Kidney (tissue), 13 donors: ENCODE measurements at regions not wholly inside any gene's neighbourhood (a gene's known extent, or its start where the extent isn't known, plus 50 kb on each side); places are given as distances from the start of the nearest gene placed in this dataset.
A peak's percentile ranks its signal among the peaks of the same experiment; 100 is the strongest.

Experiments used
- DNase-seq, 5 donors: peaks; one replicate each; pipeline ENCODE4 v3.0.0-alpha.2; 2013 to 2020
- FAIRE-seq: peaks from 2 replicates; lab custom pipeline; 2012; peaks lifted over from hg19 to GRCh38; lab: Jason Lieb, UNC
- H3K27ac ChIP-seq, 2 donors: one replicate each; pipeline ENCODE4 v1.7.0; 2013; ENCODE audit warnings: low read depth in 2 of 2, low read length in 2 of 2, inconsistent platforms in 1 of 2
- H3K27me3 ChIP-seq: one replicate; pipeline ENCODE4 v1.7.1; 2013; ENCODE audit warnings: low read length, inconsistent platforms; ENCODE audit not compliant: control insufficient read depth, insufficient read depth
- H3K36me3 ChIP-seq, 3 donors: one replicate each; pipeline versions ENCODE4 v1.7.0 to v1.7.1; 2013; ENCODE audit warnings: low read length in 3 of 3, control low read depth in 1 of 3, inconsistent platforms in 1 of 3; ENCODE audit not compliant: insufficient read depth in 3 of 3, control insufficient read depth in 2 of 3
- H3K4me1 ChIP-seq, 3 donors: one replicate each; pipeline versions ENCODE4 v1.7.0 to v1.7.1; 2013; ENCODE audit warnings: low read length in 3 of 3, inconsistent platforms in 1 of 3, low read depth in 1 of 3; ENCODE audit not compliant: control insufficient read depth in 2 of 3, insufficient read depth in 2 of 3
- H3K4me3 ChIP-seq, 3 donors: one replicate each; pipeline versions ENCODE4 v1.7.0 to v1.8.1; 2013; ENCODE audit warnings: low read length in 3 of 3, control low read depth in 1 of 3, inconsistent platforms in 1 of 3
- H3K9ac ChIP-seq, 3 donors: one replicate each; pipeline versions ENCODE4 v1.7.0 to v1.7.1; 2013; ENCODE audit warnings: low read length in 3 of 3, control low read depth in 1 of 3, inconsistent platforms in 1 of 3
- H3K9me3 ChIP-seq, 3 donors: one replicate each; pipeline versions ENCODE4 v1.7.0 to v1.7.1; 2013; ENCODE audit warnings: low read length in 3 of 3, control low read depth in 1 of 3, inconsistent platforms in 1 of 3; ENCODE audit not compliant: control insufficient read depth in 2 of 3, insufficient read depth in 1 of 3
- intact Hi-C: fragments of 100-400 bp; cut with DNase I; formaldehyde crosslinking; loops from one replicate; pipeline ENCODE4 v1.11.1; 2022
- TF ChIP-seq, protein P1 (sequence below): IDR thresholded peaks from 3 replicates; pipeline ENCODE4 v1.5.1; 2012; ENCODE audit warnings: mild to moderate bottlenecking, moderate library complexity, borderline replicate concordance; ENCODE audit not compliant: insufficient read depth; ENCODE audit errors: extremely low read depth
- donor health status: control.
- donor health status: control.
- donor health status: control.
- donor health status: control.
- donor health status: control.
- donor health status: DM: yes; HTN: yes; CAD: no.
- donor health status: Normal renal cell carcinoma (clear cell type).

DNA sequence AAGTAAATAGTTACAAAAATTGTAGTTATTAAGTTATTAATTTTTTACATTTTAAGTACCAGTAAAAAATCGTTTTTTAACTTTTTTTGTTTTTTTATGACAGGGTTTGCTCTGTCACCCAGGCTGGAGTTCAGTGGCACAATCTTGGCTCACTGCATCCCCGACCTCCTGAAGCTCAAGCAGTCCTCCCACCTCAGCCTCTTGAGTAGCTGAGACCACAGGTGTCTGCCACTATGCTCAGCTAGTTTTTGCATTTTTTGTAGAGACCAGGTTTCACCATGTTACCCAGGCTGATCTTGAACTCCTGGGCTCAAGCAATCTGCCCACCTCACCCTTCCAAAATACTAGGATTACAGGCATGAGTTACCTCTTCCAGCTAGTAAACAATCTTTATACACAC lies 477.9 kb upstream of the MIR17HG start:
- FAIRE-seq (no peak), DNase-seq (no peak)
- intact Hi-C loops = no loop called here
- Histone ChIP-seq H3K27ac (no peak overlapping the region), H3K9ac (no peak overlapping the region), H3K36me3 (no peaks in the 10 kb centered on the region), H3K4me3 (no peak overlapping the region), H3K4me1 (no peaks in the 10 kb centered on the region), H3K9me3 (no peaks in the 10 kb centered on the region), H3K27me3 (no peaks in the 10 kb centered on the region)
- TF ChIP-seq, protein P1, sequence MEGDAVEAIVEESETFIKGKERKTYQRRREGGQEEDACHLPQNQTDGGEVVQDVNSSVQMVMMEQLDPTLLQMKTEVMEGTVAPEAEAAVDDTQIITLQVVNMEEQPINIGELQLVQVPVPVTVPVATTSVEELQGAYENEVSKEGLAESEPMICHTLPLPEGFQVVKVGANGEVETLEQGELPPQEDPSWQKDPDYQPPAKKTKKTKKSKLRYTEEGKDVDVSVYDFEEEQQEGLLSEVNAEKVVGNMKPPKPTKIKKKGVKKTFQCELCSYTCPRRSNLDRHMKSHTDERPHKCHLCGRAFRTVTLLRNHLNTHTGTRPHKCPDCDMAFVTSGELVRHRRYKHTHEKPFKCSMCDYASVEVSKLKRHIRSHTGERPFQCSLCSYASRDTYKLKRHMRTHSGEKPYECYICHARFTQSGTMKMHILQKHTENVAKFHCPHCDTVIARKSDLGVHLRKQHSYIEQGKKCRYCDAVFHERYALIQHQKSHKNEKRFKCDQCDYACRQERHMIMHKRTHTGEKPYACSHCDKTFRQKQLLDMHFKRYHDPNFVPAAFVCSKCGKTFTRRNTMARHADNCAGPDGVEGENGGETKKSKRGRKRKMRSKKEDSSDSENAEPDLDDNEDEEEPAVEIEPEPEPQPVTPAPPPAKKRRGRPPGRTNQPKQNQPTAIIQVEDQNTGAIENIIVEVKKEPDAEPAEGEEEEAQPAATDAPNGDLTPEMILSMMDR = no peak

DNA sequence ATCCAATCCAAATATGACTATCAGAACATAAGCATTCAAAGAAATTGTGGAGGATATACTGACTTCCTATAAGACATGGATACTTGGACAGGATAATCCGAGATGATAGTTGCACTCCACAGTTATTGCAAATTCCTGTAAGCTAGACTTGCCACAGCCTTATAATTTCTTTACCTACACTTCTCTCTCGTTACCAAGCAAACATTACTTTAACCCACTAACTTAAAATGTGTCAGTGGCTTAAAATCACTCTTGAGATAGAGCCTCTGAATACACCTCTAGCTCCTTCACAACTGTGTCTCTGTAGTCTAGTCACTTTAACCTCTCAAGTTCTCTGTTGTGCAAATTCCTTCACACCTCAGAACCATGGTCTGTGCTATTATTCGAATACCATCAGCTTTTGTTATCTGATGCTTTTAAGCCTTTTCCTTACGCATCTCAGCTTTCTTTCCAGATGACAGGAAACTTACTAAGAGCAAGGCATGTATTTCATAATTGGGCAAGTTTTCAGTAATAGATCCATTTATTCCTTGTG lies 474.9 kb upstream of the MIR17HG start:
- intact Hi-C loops = no loop called here
- H3K4me1 ChIP-seq = no peaks in the 10 kb centered on the region
- DNase-seq = no peak

DNA sequence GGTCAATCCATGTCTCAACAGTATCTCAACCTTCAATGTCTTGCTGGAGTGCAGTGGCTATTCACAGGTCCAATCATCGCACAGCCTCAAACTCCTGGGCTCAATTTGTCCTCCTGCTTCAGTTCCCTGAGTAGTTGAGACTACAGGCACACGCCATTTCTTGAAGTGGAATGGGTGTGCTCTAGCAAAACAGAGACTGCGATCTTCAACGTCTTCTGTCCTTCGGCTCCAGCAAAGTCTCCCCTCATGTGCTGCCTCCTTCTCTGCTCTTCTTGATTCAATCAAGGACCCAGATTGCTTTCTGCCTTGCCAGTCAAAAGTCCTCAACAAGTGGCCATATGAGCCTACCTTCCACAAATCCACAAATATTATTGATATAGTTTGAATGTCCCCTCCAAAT lies 466.7 kb upstream of the MIR17HG start:
- no peak for DNase-seq
- Histone ChIP-seq H3K4me1 (no peaks in the 10 kb centered on the region), H3K4me3 (no peak overlapping the region), H3K9me3 (no peaks in the 10 kb centered on the region), H3K9ac (no peak overlapping the region), H3K36me3 (no peaks in the 10 kb centered on the region), H3K27me3 (no peaks in the 10 kb centered on the region), H3K27ac (no peak overlapping the region)
- TF ChIP-seq, protein P1 = no peak
- intact Hi-C loops = no loop called here
- FAIRE-seq = no peak

More for the DNA sequence above, 474.9 kb upstream of the MIR17HG start:
- Histone ChIP-seq H3K9ac (no peak overlapping the region), H3K27me3 (no peaks in the 10 kb centered on the region), H3K27ac (no peak overlapping the region), H3K36me3 (no peaks in the 10 kb centered on the region), H3K4me3 (no peak overlapping the region), H3K9me3 (no peaks in the 10 kb centered on the region)
- no peak for FAIRE-seq
- TF ChIP-seq, protein P1 = no peak

DNA sequence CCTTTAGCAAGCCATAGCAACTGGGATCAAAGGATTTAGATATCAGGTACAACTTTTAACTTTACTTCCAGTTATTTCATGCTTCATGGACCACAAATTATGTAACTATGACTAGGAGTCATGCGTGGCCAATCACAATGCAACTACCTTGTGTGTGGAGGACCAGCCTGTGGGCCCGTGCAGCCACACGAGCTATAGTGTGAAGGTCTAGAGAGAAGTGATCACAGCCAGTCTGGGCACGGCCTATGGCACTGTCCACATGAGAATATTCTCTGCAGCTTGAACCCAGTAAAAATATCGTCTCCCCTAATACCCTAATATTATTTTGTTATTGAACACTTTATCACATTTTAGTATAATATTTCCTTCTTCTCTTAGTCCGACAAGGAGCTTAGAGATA lies 464.9 kb upstream of the MIR17HG start:
- no peaks in the 10 kb centered on the region for H3K27me3 ChIP-seq
- H3K4me1 ChIP-seq = no peaks in the 10 kb centered on the region
- H3K9ac ChIP-seq = no peak overlapping the region
- no peaks in the 10 kb centered on the region for H3K9me3 ChIP-seq
- FAIRE-seq (no peak), DNase-seq (peak in 2 of 5 donors; percentile 24 to 31)
- no peak overlapping the region for H3K27ac ChIP-seq
- intact Hi-C loops = no loop called here
- TF ChIP-seq, protein P1 = no peak
- H3K4me3 ChIP-seq = no peak overlapping the region
- no peaks in the 10 kb centered on the region for H3K36me3 ChIP-seq
